H1 (cell line): ENCODE measurements at regions not wholly inside any gene's neighbourhood (a gene's known extent, or its start where the extent isn't known, plus 50 kb on each side); places are given as distances from the start of the nearest gene placed in this dataset.

Source experiments
- CTCF ChIA-PET: fragments of 300-600 bp; sonication (Branson Sonifier 250); formaldehyde crosslinking; loops from one replicate; lab custom pipeline; 2021; ENCODE audit not compliant: partially characterized antibody; lab: Charles Lee
- POLR2A ChIA-PET: fragments of 300-600 bp; sonication (Branson Sonifier 250); formaldehyde crosslinking; loops from one replicate; lab custom pipeline; 2021; ENCODE audit warnings: inconsistent platforms; ENCODE audit not compliant: partially characterized antibody; lab: Charles Lee
- DNase-seq, 2 experiments: peaks; one replicate each; pipeline versions ENCODE4 v3.0.0 to v3.0.0-alpha.2; 2010 to 2022; ENCODE audit warnings: low spot score in 2 of 2, low read depth in 1 of 2, mixed read lengths in 1 of 2
- FAIRE-seq: peaks from 2 replicates; lab custom pipeline; 2011; peaks lifted over from hg19 to GRCh38; lab: Jason Lieb, UNC
- H2AFZ ChIP-seq: 2 replicates; pipeline ENCODE4 v1.8.1; 2012; ENCODE audit warnings: low read length, inconsistent platforms
- H2AK5ac ChIP-seq: 2 replicates; pipeline ENCODE4 v1.6.1; 2013; ENCODE audit warnings: low read depth, low read length
- H2BK120ac ChIP-seq: replicated peaks from 2 replicates; pipeline ENCODE3; 2013; ENCODE audit warnings: low read depth, low read length, inconsistent platforms
- H2BK12ac ChIP-seq: 2 replicates; pipeline ENCODE4 v1.6.1; 2013; ENCODE audit warnings: low read depth, low read length
- H2BK15ac ChIP-seq: 2 replicates; pipeline ENCODE4 v1.6.1; 2013; ENCODE audit warnings: low read length
- H2BK20ac ChIP-seq: 2 replicates; pipeline ENCODE4 v1.6.1; 2013; ENCODE audit warnings: low read length
- H2BK5ac ChIP-seq: 2 replicates; pipeline ENCODE4 v1.6.1; 2013; ENCODE audit warnings: low read depth, low read length
- H3K14ac ChIP-seq: 2 replicates; pipeline ENCODE4 v1.6.1; 2013; ENCODE audit warnings: inconsistent platforms; ENCODE audit not compliant: insufficient read length
- H3K18ac ChIP-seq: 2 replicates; pipeline ENCODE4 v1.6.1; 2013; ENCODE audit warnings: low read length; ENCODE audit errors: extremely low read depth
- H3K23ac ChIP-seq: 2 replicates; pipeline ENCODE4 v1.6.1; 2013; ENCODE audit warnings: inconsistent platforms; ENCODE audit not compliant: insufficient read length
- H3K23me2 ChIP-seq: 2 replicates; pipeline ENCODE4 v1.6.1; 2013; ENCODE audit warnings: low read depth, low read length
- H3K27ac ChIP-seq: 2 replicates; pipeline ENCODE4 v1.6.1; 2011; ENCODE audit warnings: low read depth, low read length, inconsistent platforms
- H3K27me3 ChIP-seq, 4 experiments: replicated peaks in 1 of 4; 1 replicate in 1 of 4; 2 replicates in 3 of 4; pipeline versions ENCODE4 v1.6.1 to v1.8.1; 2011 to 2013; ENCODE audit warnings: low read length in 3 of 4, mild to moderate bottlenecking in 3 of 4, inconsistent platforms in 2 of 4, mixed read lengths in 2 of 4, moderate library complexity in 1 of 4; ENCODE audit not compliant: control insufficient read depth in 3 of 4, insufficient read depth in 3 of 4; ENCODE audit errors: extremely low read depth in 1 of 4
- H3K36me3 ChIP-seq, 4 experiments: 2 replicates each; pipeline versions ENCODE4 v1.6.1 to v1.8.1; 2011 to 2013; ENCODE audit warnings: mild to moderate bottlenecking in 4 of 4, low read length in 3 of 4, moderate library complexity in 2 of 4, control low read depth in 1 of 4, inconsistent platforms in 1 of 4; ENCODE audit not compliant: insufficient read depth in 4 of 4, control insufficient read depth in 2 of 4
- H3K4ac ChIP-seq: replicated peaks from 2 replicates; pipeline ENCODE3; 2013; ENCODE audit warnings: low read length, low read depth, mixed read lengths, inconsistent platforms; ENCODE audit not compliant: insufficient read length
- H3K4me1 ChIP-seq, 4 experiments: replicated peaks in 1 of 4; 1 replicate in 1 of 4; 2 replicates in 3 of 4; pipeline versions ENCODE4 v1.6.1 to v1.8.1; 2011 to 2013; ENCODE audit warnings: low read length in 3 of 4, inconsistent platforms in 2 of 4, mixed read lengths in 1 of 4; ENCODE audit not compliant: insufficient read depth in 4 of 4, control insufficient read depth in 3 of 4
- H3K4me2 ChIP-seq, 2 experiments: 2 replicates each; pipeline versions ENCODE4 v1.6.1 to v1.8.1; 2011 to 2013; ENCODE audit warnings: low read depth in 2 of 2, low read length in 2 of 2, control low read depth in 1 of 2, inconsistent platforms in 1 of 2, mild to moderate bottlenecking in 1 of 2; ENCODE audit not compliant: insufficient read depth in 1 of 2
- H3K4me3 ChIP-seq, 4 experiments: fragments of 200-600, 300-600 bp in 1 of 4; sonication (generic), shearing (Covaris generic), sonication (Bioruptor Twin) in 1 of 4; 2 replicates each; pipeline versions ENCODE4 v1.5.1 to v1.8.1; 2011 to 2016; ENCODE audit warnings: low read length in 4 of 4, low read depth in 3 of 4, control low read depth in 2 of 4, inconsistent platforms in 2 of 4, mild to moderate bottlenecking in 2 of 4, mixed read lengths in 1 of 4, moderate library complexity in 1 of 4; ENCODE audit not compliant: insufficient read depth in 2 of 4; ENCODE audit errors: extremely low read depth in 1 of 4
- H3K56ac ChIP-seq: replicated peaks from 2 replicates; pipeline ENCODE3; 2013; ENCODE audit warnings: low read depth, mild to moderate bottlenecking, mixed read lengths, low read length, inconsistent platforms; ENCODE audit not compliant: insufficient read length
- H3K79me1 ChIP-seq: 2 replicates; pipeline ENCODE4 v1.6.1; 2013; ENCODE audit warnings: low read depth, low read length, control low read depth
- H3K79me2 ChIP-seq, 2 experiments: 2 replicates each; pipeline versions ENCODE4 v1.6.1 to v1.8.1; 2012 to 2013; ENCODE audit warnings: low read length in 2 of 2, mild to moderate bottlenecking in 2 of 2, inconsistent platforms in 1 of 2; ENCODE audit not compliant: insufficient read depth in 2 of 2, control insufficient read depth in 1 of 2
- H3K9ac ChIP-seq, 4 experiments: replicated peaks in 1 of 4; 1 replicate in 1 of 4; 2 replicates in 3 of 4; pipeline versions ENCODE4 v1.6.1 to v1.8.1; 2011 to 2013; ENCODE audit warnings: low read depth in 3 of 4, low read length in 3 of 4, control low read depth in 2 of 4, mild to moderate bottlenecking in 2 of 4, moderate library complexity in 2 of 4, inconsistent platforms in 1 of 4; ENCODE audit errors: extremely low read depth in 1 of 4
- H3K9me3 ChIP-seq, 2 experiments: 2 replicates each; pipeline versions ENCODE4 v1.6.1 to v1.8.1; 2012 to 2013; ENCODE audit warnings: mild to moderate bottlenecking in 2 of 2, moderate library complexity in 2 of 2, control low read depth in 1 of 2, inconsistent platforms in 1 of 2, low read depth in 1 of 2, low read length in 1 of 2, mixed read lengths in 1 of 2; ENCODE audit not compliant: insufficient read depth in 2 of 2
- H4K20me1 ChIP-seq, 2 experiments: replicated peaks in 1 of 2; 2 replicates each; pipeline versions ENCODE3 to v1.8.1; 2011 to 2013; ENCODE audit warnings: inconsistent platforms in 2 of 2, low read length in 2 of 2, mild to moderate bottlenecking in 1 of 2; ENCODE audit not compliant: insufficient read depth in 2 of 2, control insufficient read depth in 1 of 2
- H4K5ac ChIP-seq: 2 replicates; pipeline ENCODE4 v1.6.1; 2013; ENCODE audit warnings: low read length, low read depth, mixed read lengths, inconsistent platforms; ENCODE audit not compliant: insufficient read length
- H4K8ac ChIP-seq: 2 replicates; pipeline ENCODE4 v1.8.0; 2013; ENCODE audit warnings: mild to moderate bottlenecking, moderate library complexity, low read length, inconsistent platforms; ENCODE audit not compliant: insufficient read depth; ENCODE audit errors: extremely low read depth
- H4K91ac ChIP-seq: replicated peaks from 2 replicates; pipeline ENCODE3; 2013; ENCODE audit warnings: low read length, mixed read lengths, inconsistent platforms; ENCODE audit not compliant: insufficient read length
- RFX5 ChIP-seq: IDR thresholded peaks from 2 replicates; pipeline ENCODE4 v1.6.1; 2011; ENCODE audit warnings: low read depth, low read length, improper control_type of control experiment, borderline replicate concordance
- WGBS, 2 experiments: shearing (Covaris generic) in 1 of 2; methylation state at CpG; one replicate each; pipeline versions ENCODE4 v1.1.6 to v1.1.7; 2013 to 2015; ENCODE audit warnings: low lambda C conversion rate in 2 of 2, mixed read lengths in 2 of 2, inconsistent platforms in 1 of 2, low coverage in 1 of 2, missing lambda C conversion rate in 1 of 2; ENCODE audit not compliant: insufficient replicate concordance in 2 of 2, insufficient coverage in 1 of 2, insufficient read length in 1 of 2; ENCODE audit errors: extremely low coverage in 1 of 2, missing lambda C conversion rate in 1 of 2; 5-methylcytosine and 5-hydroxymethylcytosine counted together

GRCh38 chr5:32908641-32909040, 197.5 kb downstream of the NPR3 start:
- Histone ChIP-seq H4K8ac (no peak overlapping the region), H3K79me2 (no peaks in the 10 kb centered on the region), H2BK20ac (no peak overlapping the region), H2BK5ac (no peak overlapping the region), H3K56ac (no peak overlapping the region), H3K9ac (no peak overlapping the region), H3K4me2 (no peak overlapping the region), H3K27ac (no peak overlapping the region), H4K5ac (no peak overlapping the region), H3K23ac (no peak overlapping the region), H3K14ac (no peak overlapping the region), H2BK15ac (no peak overlapping the region), H4K91ac (no peak overlapping the region), H3K4me3 (no peak overlapping the region), H3K36me3 (no peaks in the 10 kb centered on the region), H2BK12ac (no peak overlapping the region), H2AK5ac (no peak overlapping the region), H3K9me3 (0 out of 4 replicates have a peak, but pooled peaks cover 0 to 4% of the 10 kb centered on the region in 2 experiments), H3K4ac (no peak overlapping the region), H3K79me1 (no peaks in the 10 kb centered on the region), H2AFZ (no peak overlapping the region), H3K4me1 (no peaks in the 10 kb centered on the region), H4K20me1 (no peaks in the 10 kb centered on the region), H3K27me3 (no peaks in the 10 kb centered on the region), H3K18ac (no peak overlapping the region), H2BK120ac (no peak overlapping the region), H3K23me2 (no peaks in the 10 kb centered on the region)
- FAIRE-seq (no peak), DNase-seq (no peak)
- ChIA-PET POLR2A (no interaction called here), CTCF (interaction anchor here (1.0 kb wide), 1 partner anchor 32 kb away, joined by 5 read pairs; no protein-coding TSS in a partner anchor)
- no peak for TF ChIP-seq RFX5
- WGBS, 2 experiments, result 72% methylated on average over 2 of the region's 2 CpGs; no CpG with 5 or more reads in 1 of the 2 experiments
